ENCODE measurements at regions not wholly inside any gene's neighbourhood (a gene's known extent, or its start where the extent isn't known, plus 50 kb on each side); places are given as distances from the start of the nearest gene placed in this dataset.

- ChIA-PET POLR2A (no interaction called here), CTCF (no interaction called here)
- no peak for DNase-seq (ENCODE audit: extremely low spot score)
- TF ChIP-seq LEF1 (IDR thresholded peaks at IDR 0.05; ENCODE audit: borderline replicate concordance) (no peak), BHLHE40 (IDR thresholded peaks at IDR 0.05; ENCODE audit: borderline replicate concordance) (no peak), L3MBTL2 (conservative IDR thresholded peaks at IDR 0.05) (no peak), ZNF384 (IDR thresholded peaks at IDR 0.05) (no peak), FOXA1 (IDR thresholded peaks at IDR 0.05) (no peak), ARNT (IDR thresholded peaks at IDR 0.05) (no peak), CTBP1 (IDR thresholded peaks at IDR 0.05; ENCODE audit: borderline replicate concordance) (no peak), NFRKB (IDR thresholded peaks at IDR 0.05) (no peak), PKNOX1 (IDR thresholded peaks at IDR 0.05) (no peak), FOXM1 (IDR thresholded peaks at IDR 0.05; ENCODE audit: borderline replicate concordance) (no peak), TARDBP (IDR thresholded peaks at IDR 0.05) (no peak), SP1 (IDR thresholded peaks at IDR 0.05) (no peak), SUZ12 (IDR thresholded peaks at IDR 0.05) (no peak), ELF4 (IDR thresholded peaks at IDR 0.05) (no peak), HDGF (IDR thresholded peaks at IDR 0.05; ENCODE audit: borderline replicate concordance) (no peak), FOXK2 (IDR thresholded peaks at IDR 0.05) (no peak)
These were observed 88.3 kb upstream of the CCDC112 start for GRCh38 chr5:115384587-115385375.

- ChIA-PET CTCF (no interaction called here), POLR2A (no interaction called here)
- TF ChIP-seq ARNT (IDR thresholded peaks at IDR 0.05) (no peak), LEF1 (IDR thresholded peaks at IDR 0.05; ENCODE audit: borderline replicate concordance) (no peak), FOXA1 (IDR thresholded peaks at IDR 0.05) (no peak), ELF4 (IDR thresholded peaks at IDR 0.05) (no peak), TARDBP (IDR thresholded peaks at IDR 0.05) (no peak), ZNF384 (IDR thresholded peaks at IDR 0.05) (no peak), L3MBTL2 (conservative IDR thresholded peaks at IDR 0.05) (no peak), NFRKB (IDR thresholded peaks at IDR 0.05) (no peak), BHLHE40 (IDR thresholded peaks at IDR 0.05; ENCODE audit: borderline replicate concordance) (no peak), SUZ12 (IDR thresholded peaks at IDR 0.05) (no peak), FOXM1 (IDR thresholded peaks at IDR 0.05; ENCODE audit: borderline replicate concordance) (no peak), FOXK2 (IDR thresholded peaks at IDR 0.05) (no peak), PKNOX1 (IDR thresholded peaks at IDR 0.05) (no peak)
- no peak for DNase-seq (ENCODE audit: extremely low spot score)
These were observed 86.5 kb upstream of the CCDC112 start for GRCh38 chr5:115382989-115383388.

GRCh38 chr5:115381911-115382662 is 85.6 kb upstream of the CCDC112 start:
- no peak for TF ChIP-seq CTBP1 (IDR thresholded peaks at IDR 0.05; ENCODE audit: borderline replicate concordance)
- TF ChIP-seq L3MBTL2 (conservative IDR thresholded peaks at IDR 0.05) = no peak
- no peak for TF ChIP-seq PKNOX1 (IDR thresholded peaks at IDR 0.05)
- TF ChIP-seq LEF1 (IDR thresholded peaks at IDR 0.05; ENCODE audit: borderline replicate concordance) = no peak
- TF ChIP-seq TARDBP (IDR thresholded peaks at IDR 0.05) = no peak
- no peak for TF ChIP-seq NFRKB (IDR thresholded peaks at IDR 0.05)
- TF ChIP-seq ARNT (IDR thresholded peaks at IDR 0.05) = no peak
- TF ChIP-seq ZNF384 (IDR thresholded peaks at IDR 0.05) = no peak
- TF ChIP-seq FOXM1 (IDR thresholded peaks at IDR 0.05; ENCODE audit: borderline replicate concordance) = no peak
- no peak for TF ChIP-seq BHLHE40 (IDR thresholded peaks at IDR 0.05; ENCODE audit: borderline replicate concordance)
- no peak for TF ChIP-seq FOXA1 (IDR thresholded peaks at IDR 0.05)
- TF ChIP-seq ELF4 (IDR thresholded peaks at IDR 0.05) = no peak
- TF ChIP-seq FOXK2 (IDR thresholded peaks at IDR 0.05) = no peak
- ChIA-PET POLR2A (no interaction called here), CTCF (interaction anchor here (0.5 to 0.6 kb wide), 2 partner anchors 22 to 522 kb away, joined by 3 to 4 read pairs; no protein-coding TSS in a partner anchor)
- DNase-seq (ENCODE audit: extremely low spot score) = no peak

- no peak for DNase-seq (ENCODE audit: extremely low spot score)
- ChIA-PET POLR2A (no interaction called here), CTCF (no interaction called here)
- no peak for TF ChIP-seq HDGF (IDR thresholded peaks at IDR 0.05; ENCODE audit: borderline replicate concordance)
- no peak for TF ChIP-seq BHLHE40 (IDR thresholded peaks at IDR 0.05; ENCODE audit: borderline replicate concordance)
- TF ChIP-seq TARDBP (IDR thresholded peaks at IDR 0.05) = no peak
- no peak for TF ChIP-seq ZNF384 (IDR thresholded peaks at IDR 0.05)
These were observed 83.3 kb upstream of the CCDC112 start for GRCh38 chr5:115379622-115380344.

GRCh38 chr5:115378754-115379153 is 82.3 kb upstream of the CCDC112 start:
- TF ChIP-seq HDGF (IDR thresholded peaks at IDR 0.05; ENCODE audit: borderline replicate concordance) = no peak
- TF ChIP-seq CTBP1 (IDR thresholded peaks at IDR 0.05; ENCODE audit: borderline replicate concordance) = no peak
- TF ChIP-seq SUZ12 (IDR thresholded peaks at IDR 0.05) = no peak
- TF ChIP-seq SP1 (IDR thresholded peaks at IDR 0.05) = no peak
- no peak for TF ChIP-seq ARNT (IDR thresholded peaks at IDR 0.05)
- no peak for TF ChIP-seq FOXA1 (IDR thresholded peaks at IDR 0.05)
- TF ChIP-seq FOXM1 (IDR thresholded peaks at IDR 0.05; ENCODE audit: borderline replicate concordance) = no peak
- no peak for TF ChIP-seq ZNF384 (IDR thresholded peaks at IDR 0.05)
- TF ChIP-seq NFRKB (IDR thresholded peaks at IDR 0.05) = no peak
- no peak for TF ChIP-seq ELF4 (IDR thresholded peaks at IDR 0.05)
- TF ChIP-seq L3MBTL2 (conservative IDR thresholded peaks at IDR 0.05) = no peak
- TF ChIP-seq PKNOX1 (IDR thresholded peaks at IDR 0.05) = no peak
- TF ChIP-seq LEF1 (IDR thresholded peaks at IDR 0.05; ENCODE audit: borderline replicate concordance) = no peak
- ChIA-PET CTCF (interaction anchor here (0.7 kb wide), 1 partner anchor 678 kb away, joined by 3 read pairs; no protein-coding TSS in a partner anchor), POLR2A (interaction anchor here (1.2 kb wide), 1 partner anchor 165 kb away, joined by 3 read pairs; no protein-coding TSS in a partner anchor)
- no peak for DNase-seq (ENCODE audit: extremely low spot score)

All from HEK293T (cell line).